Stimulated activated naive CD8-positive, alpha-beta T cell treated with anti-CD3 and anti-CD28 coated beads, Interleukin-15, Interleukin-2, amounts not matched to agents 100 ng/mL and 50 ng/mL, for 24 hours (primary cell): ENCODE measurements at regions not wholly inside any gene's neighbourhood (a gene's known extent, or its start where the extent isn't known, plus 50 kb on each side); places are given as distances from the start of the nearest gene placed in this dataset.

Experiments
- H3K27ac Mint-ChIP-seq: one replicate; pipeline ENCODE4 v1.8.0; 2021; ENCODE audit warnings: mild to moderate bottlenecking, mixed read lengths
- H3K27me3 Mint-ChIP-seq: one replicate; pipeline ENCODE4 v1.8.0; 2021; ENCODE audit warnings: mixed read lengths
- H3K36me3 Mint-ChIP-seq: one replicate; pipeline ENCODE4 v1.8.0; 2021; ENCODE audit warnings: low read depth, mixed read lengths
- H3K4me1 Mint-ChIP-seq: one replicate; pipeline ENCODE4 v1.8.0; 2021; ENCODE audit warnings: low read depth, mixed read lengths
- H3K4me3 Mint-ChIP-seq: one replicate; pipeline ENCODE4 v1.8.0; 2021; ENCODE audit warnings: mild to moderate bottlenecking, mixed read lengths
- H3K9me3 Mint-ChIP-seq: one replicate; pipeline ENCODE4 v1.8.0; 2021; ENCODE audit warnings: mixed read lengths

- H3K4me3 Mint-ChIP-seq, result no peak overlapping the region
- H3K4me1 Mint-ChIP-seq, result peaks cover 7% of the 10 kb centered on the region
- no peak overlapping the region for H3K27ac Mint-ChIP-seq
- no peaks in the 10 kb centered on the region for H3K36me3 Mint-ChIP-seq
- no peaks in the 10 kb centered on the region for H3K9me3 Mint-ChIP-seq
- H3K27me3 Mint-ChIP-seq, result peaks cover 13% of the 10 kb centered on the region
These were observed 51.2 kb upstream of the CDH5 start for GRCh38 chr16:66315210-66315825.

GRCh38 chr16:66311306-66311705 is 55.2 kb upstream of the CDH5 start:
- H3K4me1 Mint-ChIP-seq, result peaks cover 7% of the 10 kb centered on the region
- H3K27me3 Mint-ChIP-seq, result peaks cover 5% of the 10 kb centered on the region
- no peak overlapping the region for H3K27ac Mint-ChIP-seq
- no peaks in the 10 kb centered on the region for H3K36me3 Mint-ChIP-seq
- H3K4me3 Mint-ChIP-seq, result no peak overlapping the region
- no peaks in the 10 kb centered on the region for H3K9me3 Mint-ChIP-seq

GRCh38 chr16:66309215-66309807 is 57.2 kb upstream of the CDH5 start:
- Mint-ChIP-seq H3K27me3 (peaks cover 5% of the 10 kb centered on the region), H3K4me3 (no peak overlapping the region), H3K9me3 (no peaks in the 10 kb centered on the region), H3K36me3 (no peaks in the 10 kb centered on the region), H3K4me1 (no peaks in the 10 kb centered on the region), H3K27ac (no peak overlapping the region)

GRCh38 chr16:66308096-66308495 is 58.4 kb upstream of the CDH5 start:
- H3K4me3 Mint-ChIP-seq, result no peak overlapping the region
- H3K36me3 Mint-ChIP-seq, result no peaks in the 10 kb centered on the region
- no peak overlapping the region for H3K27ac Mint-ChIP-seq
- H3K4me1 Mint-ChIP-seq, result no peaks in the 10 kb centered on the region
- no peaks in the 10 kb centered on the region for H3K27me3 Mint-ChIP-seq
- no peaks in the 10 kb centered on the region for H3K9me3 Mint-ChIP-seq

GRCh38 chr16:66306366-66307150 is 59.9 kb upstream of the CDH5 start:
- H3K27ac Mint-ChIP-seq, result no peak overlapping the region
- no peaks in the 10 kb centered on the region for H3K36me3 Mint-ChIP-seq
- no peak overlapping the region for H3K4me3 Mint-ChIP-seq
- no peaks in the 10 kb centered on the region for H3K4me1 Mint-ChIP-seq
- no peaks in the 10 kb centered on the region for H3K27me3 Mint-ChIP-seq
- H3K9me3 Mint-ChIP-seq, result no peaks in the 10 kb centered on the region

- Mint-ChIP-seq H3K9me3 (no peaks in the 10 kb centered on the region), H3K27ac (no peak overlapping the region), H3K36me3 (no peaks in the 10 kb centered on the region), H3K4me1 (no peaks in the 10 kb centered on the region), H3K27me3 (peaks cover 4% of the 10 kb centered on the region), H3K4me3 (no peak overlapping the region)
These were observed 61.5 kb upstream of the CDH5 start for GRCh38 chr16:66304961-66305360.

GRCh38 chr16:66304151-66304550 is 62.3 kb upstream of the CDH5 start:
- Mint-ChIP-seq H3K4me3 (no peak overlapping the region), H3K27ac (no peak overlapping the region), H3K9me3 (peaks cover 3% of the 10 kb centered on the region), H3K36me3 (no peaks in the 10 kb centered on the region), H3K27me3 (peaks cover 4% of the 10 kb centered on the region), H3K4me1 (no peaks in the 10 kb centered on the region)

- H3K4me3 Mint-ChIP-seq, result no peak overlapping the region
- peaks cover 4% of the 10 kb centered on the region for H3K27me3 Mint-ChIP-seq
- H3K9me3 Mint-ChIP-seq, result peaks cover 6% of the 10 kb centered on the region
- H3K4me1 Mint-ChIP-seq, result no peaks in the 10 kb centered on the region
- no peak overlapping the region for H3K27ac Mint-ChIP-seq
- no peaks in the 10 kb centered on the region for H3K36me3 Mint-ChIP-seq
These were observed 66.0 kb upstream of the CDH5 start for GRCh38 chr16:66300501-66300900.

GRCh38 chr16:66300037-66300436 is 66.5 kb upstream of the CDH5 start:
- H3K4me1 Mint-ChIP-seq, result no peaks in the 10 kb centered on the region
- peaks cover 4% of the 10 kb centered on the region for H3K27me3 Mint-ChIP-seq
- H3K4me3 Mint-ChIP-seq, result no peak overlapping the region
- no peak overlapping the region for H3K27ac Mint-ChIP-seq
- H3K36me3 Mint-ChIP-seq, result no peaks in the 10 kb centered on the region
- peaks cover 6% of the 10 kb centered on the region for H3K9me3 Mint-ChIP-seq

GRCh38 chr16:66299349-66299748 is 67.1 kb upstream of the CDH5 start:
- peaks cover 4% of the 10 kb centered on the region for H3K27me3 Mint-ChIP-seq

GRCh38 chr16:66298571-66299120 is 67.8 kb upstream of the CDH5 start:
- Mint-ChIP-seq H3K4me3 (no peak overlapping the region), H3K27me3 (peaks cover 4% of the 10 kb centered on the region), H3K9me3 (peaks cover 6% of the 10 kb centered on the region), H3K27ac (no peak overlapping the region), H3K36me3 (no peaks in the 10 kb centered on the region), H3K4me1 (no peaks in the 10 kb centered on the region)

More at GRCh38 chr16:66299349-66299748, 67.1 kb upstream of the CDH5 start:
- Mint-ChIP-seq H3K27ac (no peak overlapping the region), H3K36me3 (no peaks in the 10 kb centered on the region), H3K9me3 (peaks cover 6% of the 10 kb centered on the region), H3K4me3 (no peak overlapping the region), H3K4me1 (no peaks in the 10 kb centered on the region)

GRCh38 chr16:66298006-66298405 is 68.5 kb upstream of the CDH5 start:
- Mint-ChIP-seq H3K27ac (no peak overlapping the region), H3K9me3 (peaks cover 6% of the 10 kb centered on the region), H3K27me3 (peaks cover 7% of the 10 kb centered on the region), H3K4me1 (no peaks in the 10 kb centered on the region), H3K4me3 (no peak overlapping the region), H3K36me3 (no peaks in the 10 kb centered on the region)

- Mint-ChIP-seq H3K4me1 (no peaks in the 10 kb centered on the region), H3K4me3 (no peak overlapping the region), H3K27me3 (peaks cover 14% of the 10 kb centered on the region), H3K9me3 (peaks cover 6% of the 10 kb centered on the region), H3K27ac (no peak overlapping the region), H3K36me3 (no peaks in the 10 kb centered on the region)
These were observed 69.9 kb upstream of the CDH5 start for GRCh38 chr16:66296591-66296990.

GRCh38 chr16:66295761-66296546 is 70.5 kb upstream of the CDH5 start:
- H3K27ac Mint-ChIP-seq, result no peak overlapping the region
- H3K4me3 Mint-ChIP-seq, result no peak overlapping the region
- H3K36me3 Mint-ChIP-seq, result no peaks in the 10 kb centered on the region
- peaks cover 14% of the 10 kb centered on the region for H3K27me3 Mint-ChIP-seq
- H3K4me1 Mint-ChIP-seq, result no peaks in the 10 kb centered on the region
- H3K9me3 Mint-ChIP-seq, result peaks cover 6% of the 10 kb centered on the region

GRCh38 chr16:66295213-66295612 is 71.3 kb upstream of the CDH5 start:
- Mint-ChIP-seq H3K36me3 (no peaks in the 10 kb centered on the region), H3K4me3 (no peak overlapping the region), H3K27ac (no peak overlapping the region), H3K9me3 (peaks cover 6% of the 10 kb centered on the region), H3K4me1 (no peaks in the 10 kb centered on the region), H3K27me3 (peaks cover 10% of the 10 kb centered on the region)
